Hepatocyte (in vitro differentiated cells): ENCODE measurements at regions not wholly inside any gene's neighbourhood (a gene's known extent, or its start where the extent isn't known, plus 50 kb on each side); places are given as distances from the start of the nearest gene placed in this dataset.

Source experiments
- DNase-seq: peaks from one replicate; pipeline ENCODE4 v3.0.0-alpha.2; 2016; ENCODE audit warnings: low spot score
- H2AFZ ChIP-seq: fragments of 200-600 bp; sonication (generic); 2 replicates; pipeline ENCODE4 v1.6.0; 2016; ENCODE audit warnings: antibody characterized with exemption, mild to moderate bottlenecking
- H3K27ac ChIP-seq: fragments of 200-600 bp; sonication (generic); 2 replicates; pipeline ENCODE4 v1.5.1; 2016; ENCODE audit warnings: mild to moderate bottlenecking
- H3K27me3 ChIP-seq: fragments of 200-600 bp; sonication (generic); 2 replicates; pipeline ENCODE4 v1.6.1; 2016
- H3K36me3 ChIP-seq: fragments of 200-600 bp; sonication (generic); replicated peaks from 2 replicates; pipeline ENCODE4 v1.5.1; 2016; ENCODE audit warnings: low read depth; ENCODE audit not compliant: insufficient read depth
- H3K4me1 ChIP-seq: fragments of 200-600 bp; sonication (generic); 2 replicates; pipeline ENCODE4 v1.5.1; 2016; ENCODE audit warnings: mild to moderate bottlenecking, moderate library complexity; ENCODE audit not compliant: insufficient read depth
- H3K4me2 ChIP-seq: fragments of 200-600 bp; sonication (generic); 2 replicates; pipeline ENCODE4 v1.6.0; 2016
- H3K4me3 ChIP-seq: fragments of 200-600 bp; sonication (generic); 2 replicates; pipeline ENCODE4 v1.5.1; 2016; ENCODE audit warnings: mild to moderate bottlenecking
- H3K79me2 ChIP-seq: fragments of 200-600 bp; sonication (generic); 2 replicates; pipeline ENCODE4 v1.6.0; 2017; ENCODE audit warnings: mild to moderate bottlenecking
- H3K9me2 ChIP-seq: fragments of 200-600 bp; sonication (generic); replicated peaks from 2 replicates; pipeline ENCODE4 v1.6.0; 2017; ENCODE audit warnings: mild to moderate bottlenecking; ENCODE audit not compliant: insufficient read depth
- H3K9me3 ChIP-seq: fragments of 200-600 bp; sonication (generic); 2 replicates; pipeline ENCODE4 v1.5.1; 2016; ENCODE audit warnings: low read depth, mild to moderate bottlenecking
- H4K20me1 ChIP-seq: fragments of 200-600 bp; sonication (generic); 2 replicates; pipeline ENCODE4 v1.6.0; 2016; ENCODE audit warnings: mild to moderate bottlenecking; ENCODE audit not compliant: insufficient read depth, poor library complexity, severe bottlenecking
- EZH2 ChIP-seq: fragments of 200-600 bp; sonication (generic); IDR thresholded peaks from 2 replicates; pipeline ENCODE4 v1.6.1; 2016; ENCODE audit warnings: antibody characterized with exemption, mild to moderate bottlenecking, borderline replicate concordance
- EZH2phosphoT487 ChIP-seq: fragments of 200-600 bp; sonication (generic); IDR thresholded peaks from one replicate; pipeline ENCODE4 v1.6.1; 2018; ENCODE audit warnings: antibody characterized with exemption, mild to moderate bottlenecking, low read depth, moderate library complexity; ENCODE audit not compliant: unreplicated experiment, severe bottlenecking
- WGBS: methylation state at CpG from one replicate; pipeline ENCODE4 v1.1.6; 2016; ENCODE audit warnings: low lambda C conversion rate; ENCODE audit errors: missing lambda C conversion rate; 5-methylcytosine and 5-hydroxymethylcytosine counted together
- TF ChIP-seq, protein P1 (sequence below): fragments of 200-600 bp; sonication (generic); IDR thresholded peaks from 2 replicates; pipeline ENCODE4 v1.5.1; 2016; ENCODE audit warnings: antibody characterized with exemption, mild to moderate bottlenecking; ENCODE audit not compliant: poor library complexity

DNA sequence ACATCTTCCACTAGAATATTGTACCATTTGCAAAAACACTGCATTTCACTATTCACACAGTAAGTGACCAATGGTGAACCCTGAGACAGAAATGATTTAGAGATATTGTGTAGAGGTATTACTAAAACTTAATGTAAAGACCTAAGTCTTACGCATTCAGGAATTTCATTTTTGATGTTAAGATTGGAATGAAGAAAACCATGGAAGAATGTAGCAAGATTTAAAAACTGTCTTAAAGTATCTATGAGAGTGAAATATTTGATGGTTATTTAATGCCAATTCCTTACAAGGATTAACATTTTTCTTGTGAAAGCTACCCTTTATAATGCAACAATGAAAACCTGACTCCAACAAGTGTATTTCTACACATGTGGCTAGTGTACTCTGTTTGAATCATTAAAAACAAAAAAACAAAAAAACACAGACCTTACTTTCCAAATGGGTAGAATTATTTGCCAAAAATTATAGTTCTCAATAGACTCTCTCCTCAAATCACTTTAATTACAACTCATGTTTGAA is 172.0 kb downstream of the NNT start:
- Histone ChIP-seq H2AFZ (no peak overlapping the region), H3K4me2 (no peak overlapping the region), H4K20me1 (no peaks in the 10 kb centered on the region), H3K27ac (no peak overlapping the region), H3K79me2 (no peaks in the 10 kb centered on the region), H3K9me3 (no peaks in the 10 kb centered on the region), H3K27me3 (no peaks in the 10 kb centered on the region), H3K4me1 (no peaks in the 10 kb centered on the region), H3K36me3 (no peaks in the 10 kb centered on the region), H3K9me2 (no peaks in the 10 kb centered on the region), H3K4me3 (no peak overlapping the region)
- 87% methylated on average over 1 of the region's 1 CpG for WGBS
- TF ChIP-seq EZH2phosphoT487: no peak
- TF ChIP-seq, protein P1, sequence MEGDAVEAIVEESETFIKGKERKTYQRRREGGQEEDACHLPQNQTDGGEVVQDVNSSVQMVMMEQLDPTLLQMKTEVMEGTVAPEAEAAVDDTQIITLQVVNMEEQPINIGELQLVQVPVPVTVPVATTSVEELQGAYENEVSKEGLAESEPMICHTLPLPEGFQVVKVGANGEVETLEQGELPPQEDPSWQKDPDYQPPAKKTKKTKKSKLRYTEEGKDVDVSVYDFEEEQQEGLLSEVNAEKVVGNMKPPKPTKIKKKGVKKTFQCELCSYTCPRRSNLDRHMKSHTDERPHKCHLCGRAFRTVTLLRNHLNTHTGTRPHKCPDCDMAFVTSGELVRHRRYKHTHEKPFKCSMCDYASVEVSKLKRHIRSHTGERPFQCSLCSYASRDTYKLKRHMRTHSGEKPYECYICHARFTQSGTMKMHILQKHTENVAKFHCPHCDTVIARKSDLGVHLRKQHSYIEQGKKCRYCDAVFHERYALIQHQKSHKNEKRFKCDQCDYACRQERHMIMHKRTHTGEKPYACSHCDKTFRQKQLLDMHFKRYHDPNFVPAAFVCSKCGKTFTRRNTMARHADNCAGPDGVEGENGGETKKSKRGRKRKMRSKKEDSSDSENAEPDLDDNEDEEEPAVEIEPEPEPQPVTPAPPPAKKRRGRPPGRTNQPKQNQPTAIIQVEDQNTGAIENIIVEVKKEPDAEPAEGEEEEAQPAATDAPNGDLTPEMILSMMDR: no peak
- TF ChIP-seq EZH2: no peak
- no peak for DNase-seq

DNA sequence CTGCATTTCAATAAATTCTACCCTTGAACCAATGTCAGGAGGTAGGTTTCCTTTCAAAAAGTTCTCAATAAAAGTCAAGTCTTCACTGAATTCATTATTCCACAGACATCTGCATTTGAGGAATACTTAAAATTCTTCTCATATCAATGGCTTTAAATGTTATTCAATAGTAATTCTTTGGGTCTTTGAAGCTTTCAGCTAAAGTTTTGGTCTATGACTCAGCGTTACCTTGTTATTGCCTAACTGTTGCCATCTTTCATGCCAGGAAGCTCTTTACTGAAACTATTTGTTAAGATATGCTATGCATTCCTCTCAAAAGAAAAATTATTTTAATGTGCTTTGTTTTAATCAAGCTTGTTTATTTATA is 170.5 kb downstream of the NNT start:
- Histone ChIP-seq H3K4me3 (no peak overlapping the region), H3K9me2 (no peaks in the 10 kb centered on the region), H4K20me1 (no peaks in the 10 kb centered on the region), H3K79me2 (no peaks in the 10 kb centered on the region), H3K4me1 (no peaks in the 10 kb centered on the region), H3K27ac (peak overlapping the region; percentile 6), H3K36me3 (no peaks in the 10 kb centered on the region), H3K27me3 (no peaks in the 10 kb centered on the region), H3K4me2 (no peak overlapping the region), H2AFZ (no peak overlapping the region), H3K9me3 (no peaks in the 10 kb centered on the region)
- WGBS: 58% methylated on average over 1 of the region's 1 CpG
- TF ChIP-seq EZH2phosphoT487 (no peak), EZH2 (no peak)
- TF ChIP-seq, protein P1: no peak
- DNase-seq: no peak

DNA sequence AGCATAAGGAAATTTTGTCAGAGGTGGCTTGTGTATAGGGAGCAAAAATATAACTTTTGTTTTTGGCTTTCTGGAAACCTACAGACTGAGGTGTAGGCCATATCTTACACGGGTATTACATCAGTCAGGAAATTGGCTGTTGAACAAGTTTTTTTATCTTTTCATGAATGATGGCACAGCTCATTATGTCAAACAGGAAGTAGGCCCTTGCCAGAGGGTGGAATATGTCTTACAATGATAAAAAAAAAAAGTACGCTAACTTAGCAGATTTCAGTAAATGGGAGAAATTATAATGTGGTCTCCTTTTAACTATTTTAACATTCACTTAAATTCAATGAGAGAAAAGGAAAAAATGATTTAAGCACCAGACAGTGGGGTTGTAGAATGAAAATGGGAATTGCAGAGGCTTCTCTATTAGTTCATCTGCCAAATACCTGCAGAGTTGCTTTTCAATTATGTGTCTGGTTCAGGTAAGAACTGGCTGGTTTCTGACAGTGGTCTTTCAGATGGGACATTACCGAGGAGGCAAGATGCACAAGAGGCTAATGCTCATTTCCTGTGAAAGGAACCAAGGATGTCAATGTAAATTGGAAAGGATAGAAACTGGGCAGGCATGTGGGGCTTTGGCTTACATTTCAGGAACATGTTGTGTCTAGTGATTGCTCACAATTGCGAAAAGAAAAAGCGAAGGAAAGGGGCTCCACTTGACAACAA is 169.9 kb downstream of the NNT start:
- Histone ChIP-seq H3K4me3 (no peak overlapping the region), H3K27me3 (no peaks in the 10 kb centered on the region), H3K27ac (peak overlapping the region; percentile 6), H3K9me3 (no peaks in the 10 kb centered on the region), H3K9me2 (no peaks in the 10 kb centered on the region), H4K20me1 (no peaks in the 10 kb centered on the region), H3K4me2 (no peak overlapping the region), H3K36me3 (no peaks in the 10 kb centered on the region), H2AFZ (no peak overlapping the region), H3K4me1 (no peaks in the 10 kb centered on the region), H3K79me2 (no peaks in the 10 kb centered on the region)
- no peak for DNase-seq
- TF ChIP-seq EZH2phosphoT487 (no peak), EZH2 (no peak)
- TF ChIP-seq, protein P1: no peak
- 70% methylated on average over 5 of the region's 5 CpGs for WGBS

DNA sequence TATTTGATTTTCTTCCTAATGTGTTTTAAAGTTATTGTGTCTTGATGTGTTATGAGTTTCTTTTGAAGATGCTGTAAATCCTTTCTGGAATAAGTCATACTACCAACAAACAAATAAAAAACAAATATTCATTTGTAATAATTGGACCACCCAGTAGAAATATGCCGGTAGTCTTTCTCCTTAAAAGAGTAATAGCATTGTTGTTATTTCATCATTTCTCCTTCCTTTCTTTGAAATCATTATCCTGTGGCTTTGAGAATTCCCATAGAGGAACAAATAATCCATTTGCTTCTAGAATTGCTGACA is 169.4 kb downstream of the NNT start:
- Histone ChIP-seq H3K4me1 (no peaks in the 10 kb centered on the region), H2AFZ (no peak overlapping the region), H3K4me3 (no peak overlapping the region), H4K20me1 (no peaks in the 10 kb centered on the region), H3K27ac (no peak overlapping the region), H3K4me2 (no peak overlapping the region), H3K27me3 (no peaks in the 10 kb centered on the region), H3K36me3 (no peaks in the 10 kb centered on the region), H3K79me2 (no peaks in the 10 kb centered on the region), H3K9me2 (no peaks in the 10 kb centered on the region), H3K9me3 (no peaks in the 10 kb centered on the region)
- TF ChIP-seq EZH2 (no peak), EZH2phosphoT487 (no peak)
- TF ChIP-seq, protein P1: no peak
- 88% methylated on average over 1 of the region's 1 CpG for WGBS
- no peak for DNase-seq
